Neural crest cell (in vitro differentiated cells): ENCODE measurements at regions not wholly inside any gene's neighbourhood (a gene's known extent, or its start where the extent isn't known, plus 50 kb on each side); places are given as distances from the start of the nearest gene placed in this dataset.
"Not testable (repeated sequence)": the region's sequence is repeated elsewhere in the genome, so short reads cannot be mapped to it uniquely, and the experiment has no call there.

ENCODE experiments used
- DNase-seq: peaks from one replicate; pipeline ENCODE4 v3.0.0; 2021; ENCODE audit warnings: low read depth, mixed read lengths, low spot score
- H3K27ac Mint-ChIP-seq: one replicate; pipeline ENCODE4 v1.8.0; 2021; ENCODE audit warnings: mild to moderate bottlenecking, mixed read lengths; ENCODE audit not compliant: unreplicated experiment
- H3K27me3 Mint-ChIP-seq: 2 replicates; pipeline ENCODE4 v1.8.0; 2021; ENCODE audit warnings: low read depth, mild to moderate bottlenecking, mixed read lengths
- H3K36me3 Mint-ChIP-seq: 2 replicates; pipeline ENCODE4 v1.8.0; 2021; ENCODE audit warnings: low read depth, mild to moderate bottlenecking, mixed read lengths
- H3K4me1 Mint-ChIP-seq: 2 replicates; pipeline ENCODE4 v1.8.0; 2021; ENCODE audit warnings: mixed read lengths
- H3K4me3 Mint-ChIP-seq: one replicate; pipeline ENCODE4 v1.8.0; 2021; ENCODE audit warnings: mild to moderate bottlenecking, mixed read lengths
- H3K9me3 Mint-ChIP-seq: 2 replicates; pipeline ENCODE4 v1.8.0; 2021; ENCODE audit warnings: mixed read lengths
- CTCF ChIP-seq: fragments of 200-600 bp; sonication (generic); conservative IDR thresholded peaks from 2 replicates; pipeline ENCODE4 v1.5.0; 2021; ENCODE audit warnings: antibody characterized with exemption, mild to moderate bottlenecking

- Mint-ChIP-seq H3K36me3 (no peaks in the 10 kb centered on the region), H3K4me1 (no peaks in the 10 kb centered on the region), H3K4me3 (no peak overlapping the region), H3K27me3 (peaks cover 11% of the 10 kb centered on the region), H3K9me3 (peaks cover 3% of the 10 kb centered on the region), H3K27ac (no peak overlapping the region)
- peak; percentile 58 for TF ChIP-seq CTCF
- no peak for DNase-seq
Measured at GRCh38 chr14:23727566-23728335, 91.6 kb downstream of the DHRS2 start.

- DNase-seq, result no peak
- Mint-ChIP-seq H3K36me3 (no peaks in the 10 kb centered on the region), H3K4me3 (no peak overlapping the region), H3K27me3 (peaks cover 14% of the 10 kb centered on the region), H3K27ac (no peak overlapping the region), H3K9me3 (peaks cover 5% of the 10 kb centered on the region), H3K4me1 (no peaks in the 10 kb centered on the region)
- no peak for TF ChIP-seq CTCF
Measured at GRCh38 chr14:23728791-23729190, 92.6 kb downstream of the DHRS2 start.

- no peak for DNase-seq
- Mint-ChIP-seq H3K27ac (no peak overlapping the region), H3K36me3 (no peaks in the 10 kb centered on the region), H3K27me3 (peaks cover 11% of the 10 kb centered on the region), H3K9me3 (peaks cover 6% of the 10 kb centered on the region), H3K4me3 (no peak overlapping the region), H3K4me1 (no peaks in the 10 kb centered on the region)
- TF ChIP-seq CTCF, result peak; percentile 22
Measured at GRCh38 chr14:23729720-23730387, 93.7 kb downstream of the DHRS2 start.

DNA sequence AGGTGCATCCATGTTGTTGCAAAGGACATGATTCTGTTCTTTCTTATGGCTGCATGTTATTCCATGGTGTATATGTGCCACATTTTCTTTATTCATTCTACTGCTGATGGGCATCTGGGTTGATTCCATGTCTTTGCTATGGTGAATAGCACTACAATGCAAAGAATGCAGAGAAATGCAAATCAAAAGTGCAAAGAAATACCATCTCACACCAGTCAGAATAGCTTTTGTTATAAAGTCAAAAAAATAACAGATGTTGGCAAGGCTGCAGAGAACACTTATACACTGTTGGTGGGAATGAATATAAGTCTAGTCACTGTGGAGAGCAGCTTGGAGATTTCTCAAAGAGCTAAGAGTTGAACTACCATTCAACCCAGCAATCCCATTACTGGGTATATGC, 99.2 kb downstream of the DHRS2 start:
- Mint-ChIP-seq H3K36me3 (no peaks in the 10 kb centered on the region), H3K27ac (no peak overlapping the region), H3K9me3 (peaks cover 16% of the 10 kb centered on the region), H3K27me3 (peaks cover 7% of the 10 kb centered on the region), H3K4me1 (no peaks in the 10 kb centered on the region), H3K4me3 (no peak overlapping the region)
- TF ChIP-seq CTCF, result no peak
- DNase-seq, result no peak

DNA sequence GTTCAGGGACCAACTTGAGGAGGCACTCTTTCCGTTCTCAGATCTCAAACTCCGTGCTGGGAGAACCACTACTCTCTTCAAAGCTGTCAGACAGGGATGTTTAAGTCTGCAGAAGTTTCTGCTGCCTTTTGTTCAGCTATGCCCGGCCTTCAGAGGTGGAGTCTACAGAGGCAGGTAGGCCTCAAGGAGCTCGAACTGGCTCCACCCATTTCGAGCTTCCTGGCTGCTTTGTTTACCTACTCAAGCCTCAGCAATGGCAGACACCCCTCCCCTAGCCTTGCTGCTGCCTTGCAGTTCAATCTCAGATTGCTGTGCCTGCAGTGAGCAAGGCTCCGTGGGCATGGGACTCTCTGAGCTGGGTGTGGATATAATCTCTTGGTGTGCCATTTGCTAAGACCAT, 108.2 kb downstream of the DHRS2 start:
- not testable (repeated sequence) for H3K4me3 Mint-ChIP-seq, H3K27ac Mint-ChIP-seq, H3K36me3 Mint-ChIP-seq, H3K4me1 Mint-ChIP-seq, DNase-seq
- peaks cover 23% of the 10 kb centered on the region for H3K9me3 Mint-ChIP-seq
- H3K27me3 Mint-ChIP-seq, result peaks cover 26% of the 10 kb centered on the region

GRCh38 chr14:23750357-23750756, 114.2 kb downstream of the DHRS2 start:
- no peak for DNase-seq
- no peak for TF ChIP-seq CTCF
- Mint-ChIP-seq H3K4me1 (no peaks in the 10 kb centered on the region), H3K36me3 (no peaks in the 10 kb centered on the region), H3K27ac (no peak overlapping the region), H3K9me3 (peaks cover 12% of the 10 kb centered on the region), H3K27me3 (peaks cover 59% of the 10 kb centered on the region), H3K4me3 (no peak overlapping the region)
